ENCODE measurements at regions not wholly inside any gene's neighbourhood (a gene's known extent, or its start where the extent isn't known, plus 50 kb on each side); places are given as distances from the start of the nearest gene placed in this dataset.
"Not testable (repeated sequence)": the region's sequence is repeated elsewhere in the genome, so short reads cannot be mapped to it uniquely, and the experiment has no call there.

GRCh38 chrX:42290608-42291007 lies 367.3 kb upstream of the CASK start:
- no peak overlapping the region for H3K4me3 ChIP-seq
- H3K27me3 ChIP-seq, result no peaks in the 10 kb centered on the region
- WGBS, 2 donors, result 33 to 58% methylated on average over 1 of the region's 1 CpG
- H3K27ac ChIP-seq, result no peak overlapping the region
- H3K36me3 ChIP-seq, result no peaks in the 10 kb centered on the region
- H3K4me1 ChIP-seq, result no peaks in the 10 kb centered on the region
- intact Hi-C loops (cut with DNase I), result no loop called here
- DNase-seq, result no peak
- H3K9me3 ChIP-seq, result no peaks in the 10 kb centered on the region
- no peak for TF ChIP-seq EP300 (IDR thresholded peaks at IDR 0.05)
- TF ChIP-seq POLR2AphosphoS5 (IDR thresholded peaks at IDR 0.05), result no peak
- TF ChIP-seq CTCF (IDR thresholded peaks at IDR 0.05), result no peak
- no peak for TF ChIP-seq POLR2A (IDR thresholded peaks at IDR 0.05)

- no peaks in the 10 kb centered on the region for H3K9me3 ChIP-seq
- H3K27ac ChIP-seq, result no peak overlapping the region
- intact Hi-C loops (cut with DNase I), result no loop called here
- no peaks in the 10 kb centered on the region for H3K36me3 ChIP-seq
- no peak for DNase-seq
- TF ChIP-seq CTCF (IDR thresholded peaks at IDR 0.05) (no peak), EP300 (IDR thresholded peaks at IDR 0.05) (no peak), POLR2AphosphoS5 (IDR thresholded peaks at IDR 0.05) (no peak)
- 78 to 93% methylated on average over 3 of the region's 3 CpGs for WGBS, 2 donors
- no peak overlapping the region for H3K4me3 ChIP-seq
- no peaks in the 10 kb centered on the region for H3K27me3 ChIP-seq
- H3K4me1 ChIP-seq, result no peaks in the 10 kb centered on the region
Measured at GRCh38 chrX:42289492-42290385, 366.4 kb upstream of the CASK start.

GRCh38 chrX:42285681-42286080 lies 362.3 kb upstream of the CASK start:
- 96 to 98% methylated on average over 28 of the region's 28 CpGs for WGBS, 2 donors
- intact Hi-C loops (cut with DNase I); DNase-seq: not testable (repeated sequence)

GRCh38 chrX:42276982-42277690 lies 353.8 kb upstream of the CASK start:
- Histone ChIP-seq H3K4me3 (no peak overlapping the region), H3K36me3 (no peaks in the 10 kb centered on the region), H3K9me3 (no peaks in the 10 kb centered on the region), H3K27me3 (no peaks in the 10 kb centered on the region), H3K4me1 (no peaks in the 10 kb centered on the region), H3K27ac (no peak overlapping the region)
- TF ChIP-seq CTCF (IDR thresholded peaks at IDR 0.05), result no peak
- no peak for TF ChIP-seq POLR2AphosphoS5 (IDR thresholded peaks at IDR 0.05)
- TF ChIP-seq POLR2A (IDR thresholded peaks at IDR 0.05), result no peak
- TF ChIP-seq EP300 (IDR thresholded peaks at IDR 0.05), result no peak
- intact Hi-C loops (cut with DNase I), result no loop called here
- WGBS, 2 donors, result 38 to 70% methylated on average over 3 of the region's 3 CpGs
- no peak for DNase-seq

More at GRCh38 chrX:42285681-42286080, 362.3 kb upstream of the CASK start:
- not testable (repeated sequence) for H3K36me3 ChIP-seq, H3K9me3 ChIP-seq, H3K27me3 ChIP-seq, H3K4me1 ChIP-seq, H3K27ac ChIP-seq, H3K4me3 ChIP-seq

- no peaks in the 10 kb centered on the region for H3K9me3 ChIP-seq
- TF ChIP-seq POLR2A (IDR thresholded peaks at IDR 0.05) (no peak), POLR2AphosphoS5 (IDR thresholded peaks at IDR 0.05) (no peak), CTCF (IDR thresholded peaks at IDR 0.05) (no peak), EP300 (IDR thresholded peaks at IDR 0.05) (no peak)
- WGBS, 2 donors, result 30 to 83% methylated on average over 2 of the region's 2 CpGs
Measured at GRCh38 chrX:42274151-42274550, 350.8 kb upstream of the CASK start.

More at GRCh38 chrX:42274151-42274550, 350.8 kb upstream of the CASK start:
- no peaks in the 10 kb centered on the region for H3K27me3 ChIP-seq
- intact Hi-C loops (cut with DNase I), result no loop called here
- no peaks in the 10 kb centered on the region for H3K36me3 ChIP-seq
- no peak for DNase-seq
- no peak overlapping the region for H3K4me3 ChIP-seq
- no peak overlapping the region for H3K27ac ChIP-seq
- H3K4me1 ChIP-seq, result no peaks in the 10 kb centered on the region

Data from sigmoid colon (tissue), 6 donors.